ENCODE measurements at regions not wholly inside any gene's neighbourhood (a gene's known extent, or its start where the extent isn't known, plus 50 kb on each side); places are given as distances from the start of the nearest gene placed in this dataset.
A peak's percentile ranks its signal among the peaks of the same experiment; 100 is the strongest.
"Not testable (repeated sequence)": the region's sequence is repeated elsewhere in the genome, so short reads cannot be mapped to it uniquely, and the experiment has no call there.

GRCh38 chr11:91023731-91024130, 800.9 kb upstream of the CHORDC1 start:
- no peak for DNase-seq (ENCODE audit: low spot score)

- no peak for DNase-seq (ENCODE audit: low spot score)
Measured at GRCh38 chr11:91011503-91011902, 788.7 kb upstream of the CHORDC1 start.

- no peak for DNase-seq (ENCODE audit: low spot score)
Measured at GRCh38 chr11:91005458-91005857, 782.6 kb upstream of the CHORDC1 start.

GRCh38 chr11:90997241-90997640, 774.4 kb upstream of the CHORDC1 start:
- DNase-seq (ENCODE audit: low spot score), result no peak

- DNase-seq (ENCODE audit: low spot score), result not testable (repeated sequence)
Measured at GRCh38 chr11:90972159-90972558, 749.3 kb upstream of the CHORDC1 start.

- DNase-seq (ENCODE audit: low spot score), result no peak
Measured at GRCh38 chr11:90947930-90948329, 725.1 kb upstream of the CHORDC1 start.

- DNase-seq (ENCODE audit: low spot score), result no peak
Measured at GRCh38 chr11:90930252-90930651, 707.4 kb upstream of the CHORDC1 start.

- DNase-seq (ENCODE audit: low spot score), result peak; percentile 7
Measured at GRCh38 chr11:90919332-90919731, 696.5 kb upstream of the CHORDC1 start.

GRCh38 chr11:90916706-90917105, 693.9 kb upstream of the CHORDC1 start:
- DNase-seq (ENCODE audit: low spot score), result no peak

GRCh38 chr11:90913131-90913668, 690.4 kb upstream of the CHORDC1 start:
- no peak for DNase-seq (ENCODE audit: low spot score)

GRCh38 chr11:90912631-90913030, 689.8 kb upstream of the CHORDC1 start:
- no peak for DNase-seq (ENCODE audit: low spot score)

GRCh38 chr11:90911192-90911591, 688.3 kb upstream of the CHORDC1 start:
- DNase-seq (ENCODE audit: low spot score), result no peak

- no peak for DNase-seq (ENCODE audit: low spot score)
Measured at GRCh38 chr11:90908074-90908473, 685.2 kb upstream of the CHORDC1 start.

- DNase-seq (ENCODE audit: low spot score), result no peak
Measured at GRCh38 chr11:90895850-90896249, 673.0 kb upstream of the CHORDC1 start.

- no peak for DNase-seq (ENCODE audit: low spot score)
Measured at GRCh38 chr11:90890347-90890746, 667.5 kb upstream of the CHORDC1 start.

GRCh38 chr11:90884181-90884580, 661.3 kb upstream of the CHORDC1 start:
- DNase-seq (ENCODE audit: low spot score), result no peak

- DNase-seq (ENCODE audit: low spot score), result no peak
Measured at GRCh38 chr11:90874986-90875385, 652.1 kb upstream of the CHORDC1 start.

GRCh38 chr11:90874281-90874680, 651.4 kb upstream of the CHORDC1 start:
- DNase-seq (ENCODE audit: low spot score), result no peak

- DNase-seq (ENCODE audit: low spot score), result no peak
Measured at GRCh38 chr11:90867416-90867815, 644.6 kb upstream of the CHORDC1 start.

GRCh38 chr11:90856790-90857189, 633.9 kb upstream of the CHORDC1 start:
- no peak for DNase-seq (ENCODE audit: low spot score)

GRCh38 chr11:90855531-90855930, 632.7 kb upstream of the CHORDC1 start:
- no peak for DNase-seq (ENCODE audit: low spot score)

GRCh38 chr11:90851196-90851595, 628.3 kb upstream of the CHORDC1 start:
- no peak for DNase-seq (ENCODE audit: low spot score)

- DNase-seq (ENCODE audit: low spot score), result no peak
Measured at GRCh38 chr11:90849312-90849711, 626.5 kb upstream of the CHORDC1 start.

GRCh38 chr11:90847268-90847886, 624.5 kb upstream of the CHORDC1 start:
- DNase-seq (ENCODE audit: low spot score), result no peak
